Heart left ventricle (tissue), 13 donors: ENCODE measurements at regions not wholly inside any gene's neighbourhood (a gene's known extent, or its start where the extent isn't known, plus 50 kb on each side); places are given as distances from the start of the nearest gene placed in this dataset.

ENCODE experiments used
- CTCF ChIP-seq, 12 donors: fragments of 200-600 bp; sonication (generic) in 4 of 12; IDR thresholded peaks; one replicate each; pipeline versions ENCODE4 v1.5.0 to v1.8.0; 2018 to 2022; ENCODE audit warnings: antibody characterized with exemption in 12 of 12, mild to moderate bottlenecking in 5 of 12
- POLR2A ChIP-seq, 2 donors: fragments of 450-650 bp; IDR thresholded peaks; one replicate each; pipeline ENCODE4 v1.6.1; 2017; ENCODE audit warnings: antibody characterized with exemption in 2 of 2, mild to moderate bottlenecking in 2 of 2, moderate library complexity in 2 of 2
- donor health status: ischemic (EF 13 %, LVEDD 7.1; RV severe dilation, severe dysfunction).
- donor health status: DM: no; HTN: yes; CAD: no.
- donor health status: DM: no; HTN: no; CAD: no.
- donor health status: ischemic (EF 25% LVEDD 6.9; RV normal size, moderate dysfunction).
- donor health status: ischemic (EF 25% LVEDD 5.7; RV mildly dilated, moderate dysfunction).
- donor health status: ischemic (EF 35%, LVEDD 5.7; RV mildly dilated, moderate dysfunction).
- donor health status: nonischemic (EF 11% LVEDD 7.7; RV severe dilation, severe dysfunction).
- donor health status: DM: yes; HTN: yes; CAD: no.
- donor health status: PGD.
- donor health status: ischemic (EF 29% LVEDD 5.4; RV normal size, mild dysfunction).
- donor health status: nonischemic (EF 23%, LVEDD 6.1; RV moderate dilation, normal function).

- TF ChIP-seq CTCF (IDR thresholded peaks at IDR 0.05) (no peak), POLR2A (IDR thresholded peaks at IDR 0.05) (no peak)
These were observed 58.7 kb upstream of the FDX1 start for GRCh38 chr11:110371084-110371483.
